Liver (tissue), 3 donors: ENCODE measurements at regions not wholly inside any gene's neighbourhood (a gene's known extent, or its start where the extent isn't known, plus 50 kb on each side); places are given as distances from the start of the nearest gene placed in this dataset.

ENCODE experiments used
- ATF3 ChIP-seq: IDR thresholded peaks from 2 replicates; pipeline ENCODE4 v1.6.1; 2016; ENCODE audit warnings: antibody characterized with exemption
- CTCF ChIP-seq: fragments of 150-350 bp; IDR thresholded peaks from 2 replicates; pipeline ENCODE4 v1.5.1; 2017; ENCODE audit warnings: improper control_type of control experiment, low read depth, low read length; ENCODE audit not compliant: missing input control
- JUND ChIP-seq, 2 donors: IDR thresholded peaks; 2 replicates each; pipeline ENCODE4 v1.6.1; 2016; ENCODE audit warnings: antibody characterized with exemption in 2 of 2
- RAD21 ChIP-seq, 2 donors: IDR thresholded peaks; 2 replicates each; pipeline ENCODE4 v1.6.1; 2016; ENCODE audit warnings: antibody characterized with exemption in 2 of 2, mild to moderate bottlenecking in 2 of 2
- SP1 ChIP-seq: IDR thresholded peaks from 2 replicates; pipeline ENCODE4 v1.6.1; 2018; ENCODE audit warnings: antibody characterized with exemption, mild to moderate bottlenecking
- TAF1 ChIP-seq: conservative IDR thresholded peaks from 2 replicates; pipeline ENCODE4 v1.6.1; 2016; ENCODE audit warnings: antibody characterized with exemption, mild to moderate bottlenecking
- YY1 ChIP-seq: IDR thresholded peaks from 2 replicates; pipeline ENCODE4 v1.6.1; 2016; ENCODE audit warnings: antibody characterized with exemption, mild to moderate bottlenecking
- TF ChIP-seq, protein P1 (sequence below): IDR thresholded peaks from 2 replicates; pipeline ENCODE4 v1.6.1; 2016; ENCODE audit warnings: antibody characterized with exemption, mild to moderate bottlenecking
- TF ChIP-seq, protein P2 (sequence below): IDR thresholded peaks from 2 replicates; pipeline ENCODE4 v1.6.1; 2016; ENCODE audit warnings: antibody characterized with exemption
- donor health status: healthy.
- donor health status: healthy.

DNA sequence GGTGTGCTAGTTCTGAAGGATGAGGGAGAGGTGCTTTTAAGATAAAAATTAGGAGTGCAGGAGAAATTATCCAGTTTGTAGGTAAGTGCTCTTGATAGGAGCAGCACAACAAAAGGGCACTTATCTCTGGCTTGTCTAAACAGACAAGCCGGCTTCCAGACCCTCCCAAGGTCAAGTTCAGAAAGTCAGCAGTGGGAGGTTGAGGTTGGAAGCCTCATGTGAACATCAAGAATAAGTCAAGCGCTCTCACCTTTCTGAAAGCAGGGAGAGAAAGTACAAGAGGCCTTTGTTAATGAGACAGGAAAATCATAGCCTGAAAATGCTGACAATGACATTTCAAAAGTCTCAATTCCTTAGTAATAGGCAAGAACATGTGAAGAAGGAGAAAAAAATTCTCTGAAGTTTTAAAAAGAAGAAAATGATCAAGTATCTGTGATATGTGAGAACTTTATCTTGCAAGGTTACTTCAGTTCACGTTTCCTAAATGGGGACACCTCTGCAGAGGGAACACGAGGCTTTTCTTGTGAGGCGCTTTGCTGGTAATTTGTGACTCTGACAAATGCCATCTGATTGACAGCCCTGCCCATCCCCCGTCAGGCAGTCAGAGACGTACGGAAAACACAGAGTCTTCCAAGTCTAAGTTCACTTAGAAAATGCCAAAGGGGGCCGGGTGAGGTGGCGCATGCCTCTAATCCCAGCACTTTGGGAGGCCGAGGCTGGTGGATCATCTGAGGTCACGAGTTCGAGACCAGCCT lies 62.2 kb downstream of the TIGD2 start:
- TF ChIP-seq CTCF (no peak), SP1 (no peak), RAD21 (IDR thresholded peaks at IDR 0.05) (no peak), JUND (IDR thresholded peaks at IDR 0.05) (no peak), YY1 (no peak), ATF3 (no peak), TAF1 (no peak)
- TF ChIP-seq, protein P1, sequence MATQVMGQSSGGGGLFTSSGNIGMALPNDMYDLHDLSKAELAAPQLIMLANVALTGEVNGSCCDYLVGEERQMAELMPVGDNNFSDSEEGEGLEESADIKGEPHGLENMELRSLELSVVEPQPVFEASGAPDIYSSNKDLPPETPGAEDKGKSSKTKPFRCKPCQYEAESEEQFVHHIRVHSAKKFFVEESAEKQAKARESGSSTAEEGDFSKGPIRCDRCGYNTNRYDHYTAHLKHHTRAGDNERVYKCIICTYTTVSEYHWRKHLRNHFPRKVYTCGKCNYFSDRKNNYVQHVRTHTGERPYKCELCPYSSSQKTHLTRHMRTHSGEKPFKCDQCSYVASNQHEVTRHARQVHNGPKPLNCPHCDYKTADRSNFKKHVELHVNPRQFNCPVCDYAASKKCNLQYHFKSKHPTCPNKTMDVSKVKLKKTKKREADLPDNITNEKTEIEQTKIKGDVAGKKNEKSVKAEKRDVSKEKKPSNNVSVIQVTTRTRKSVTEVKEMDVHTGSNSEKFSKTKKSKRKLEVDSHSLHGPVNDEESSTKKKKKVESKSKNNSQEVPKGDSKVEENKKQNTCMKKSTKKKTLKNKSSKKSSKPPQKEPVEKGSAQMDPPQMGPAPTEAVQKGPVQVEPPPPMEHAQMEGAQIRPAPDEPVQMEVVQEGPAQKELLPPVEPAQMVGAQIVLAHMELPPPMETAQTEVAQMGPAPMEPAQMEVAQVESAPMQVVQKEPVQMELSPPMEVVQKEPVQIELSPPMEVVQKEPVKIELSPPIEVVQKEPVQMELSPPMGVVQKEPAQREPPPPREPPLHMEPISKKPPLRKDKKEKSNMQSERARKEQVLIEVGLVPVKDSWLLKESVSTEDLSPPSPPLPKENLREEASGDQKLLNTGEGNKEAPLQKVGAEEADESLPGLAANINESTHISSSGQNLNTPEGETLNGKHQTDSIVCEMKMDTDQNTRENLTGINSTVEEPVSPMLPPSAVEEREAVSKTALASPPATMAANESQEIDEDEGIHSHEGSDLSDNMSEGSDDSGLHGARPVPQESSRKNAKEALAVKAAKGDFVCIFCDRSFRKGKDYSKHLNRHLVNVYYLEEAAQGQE, result no peak
- TF ChIP-seq, protein P2, sequence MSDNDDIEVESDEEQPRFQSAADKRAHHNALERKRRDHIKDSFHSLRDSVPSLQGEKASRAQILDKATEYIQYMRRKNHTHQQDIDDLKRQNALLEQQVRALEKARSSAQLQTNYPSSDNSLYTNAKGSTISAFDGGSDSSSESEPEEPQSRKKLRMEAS, result no peak
